Lower lobe of right lung (tissue), 2 donors: ENCODE measurements at regions not wholly inside any gene's neighbourhood (a gene's known extent, or its start where the extent isn't known, plus 50 kb on each side); places are given as distances from the start of the nearest gene placed in this dataset.
"Not testable (repeated sequence)": the region's sequence is repeated elsewhere in the genome, so short reads cannot be mapped to it uniquely, and the experiment has no call there.

Experiments used
- ATAC-seq, 2 donors: fragments of 200-7000 bp; cut with Tn5 transposase; one replicate each; pipeline ENCODE4 v1.9.1; 2020 to 2022; ENCODE audit warnings: mild to moderate bottlenecking in 2 of 2, moderate library complexity in 2 of 2
- DNase-seq: peaks from one replicate; pipeline ENCODE4 v3.0.0-alpha.2; 2020
- H3K27ac ChIP-seq: fragments of 200-600 bp; one replicate; pipeline ENCODE4 v1.8.0; 2022
- H3K27me3 ChIP-seq: fragments of 200-600 bp; one replicate; pipeline ENCODE4 v1.8.0; 2022; ENCODE audit warnings: low read depth
- H3K36me3 ChIP-seq: fragments of 200-600 bp; one replicate; pipeline ENCODE4 v1.8.0; 2022; ENCODE audit warnings: mild to moderate bottlenecking
- H3K4me1 ChIP-seq: fragments of 200-600 bp; one replicate; pipeline ENCODE4 v1.8.0; 2022
- H3K4me3 ChIP-seq: fragments of 200-600 bp; one replicate; pipeline ENCODE4 v1.8.0; 2022; ENCODE audit warnings: mild to moderate bottlenecking
- H3K9me3 ChIP-seq: fragments of 200-600 bp; one replicate; pipeline ENCODE4 v1.8.0; 2022
- intact Hi-C: fragments of 100-400 bp; cut with DNase I; formaldehyde crosslinking; loops from one replicate; pipeline ENCODE4 v1.11.0; 2022
- TF ChIP-seq, protein P1 (sequence below): fragments of 200-600 bp; IDR thresholded peaks from one replicate; pipeline ENCODE4 v1.8.0; 2022; ENCODE audit warnings: antibody characterized with exemption, mild to moderate bottlenecking
- donor health status: DM: no; HTN: yes; CAD: no; lungs with severe emphysema.

GRCh38 chr10:60595852-60596251 is 182.4 kb upstream of the CDK1 start:
- H3K4me1 ChIP-seq: no peaks in the 10 kb centered on the region
- ATAC-seq: no peak

GRCh38 chr10:60594476-60595051 is 183.7 kb upstream of the CDK1 start:
- Histone ChIP-seq H3K9me3 (no peaks in the 10 kb centered on the region), H3K36me3 (no peaks in the 10 kb centered on the region), H3K27me3 (no peaks in the 10 kb centered on the region), H3K4me3 (no peak overlapping the region), H3K4me1 (no peaks in the 10 kb centered on the region), H3K27ac (no peak overlapping the region)
- intact Hi-C loops: no loop called here
- ATAC-seq (peak in 1 of 2 donors; percentile 39), DNase-seq (no peak)
- TF ChIP-seq, protein P1, sequence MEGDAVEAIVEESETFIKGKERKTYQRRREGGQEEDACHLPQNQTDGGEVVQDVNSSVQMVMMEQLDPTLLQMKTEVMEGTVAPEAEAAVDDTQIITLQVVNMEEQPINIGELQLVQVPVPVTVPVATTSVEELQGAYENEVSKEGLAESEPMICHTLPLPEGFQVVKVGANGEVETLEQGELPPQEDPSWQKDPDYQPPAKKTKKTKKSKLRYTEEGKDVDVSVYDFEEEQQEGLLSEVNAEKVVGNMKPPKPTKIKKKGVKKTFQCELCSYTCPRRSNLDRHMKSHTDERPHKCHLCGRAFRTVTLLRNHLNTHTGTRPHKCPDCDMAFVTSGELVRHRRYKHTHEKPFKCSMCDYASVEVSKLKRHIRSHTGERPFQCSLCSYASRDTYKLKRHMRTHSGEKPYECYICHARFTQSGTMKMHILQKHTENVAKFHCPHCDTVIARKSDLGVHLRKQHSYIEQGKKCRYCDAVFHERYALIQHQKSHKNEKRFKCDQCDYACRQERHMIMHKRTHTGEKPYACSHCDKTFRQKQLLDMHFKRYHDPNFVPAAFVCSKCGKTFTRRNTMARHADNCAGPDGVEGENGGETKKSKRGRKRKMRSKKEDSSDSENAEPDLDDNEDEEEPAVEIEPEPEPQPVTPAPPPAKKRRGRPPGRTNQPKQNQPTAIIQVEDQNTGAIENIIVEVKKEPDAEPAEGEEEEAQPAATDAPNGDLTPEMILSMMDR: no peak

More at GRCh38 chr10:60595852-60596251, 182.4 kb upstream of the CDK1 start:
- Histone ChIP-seq H3K27me3 (no peaks in the 10 kb centered on the region), H3K9me3 (no peaks in the 10 kb centered on the region), H3K27ac (no peak overlapping the region), H3K36me3 (no peaks in the 10 kb centered on the region), H3K4me3 (no peak overlapping the region)
- intact Hi-C loops: no loop called here
- TF ChIP-seq, protein P1: no peak
- no peak for DNase-seq

GRCh38 chr10:60591119-60591518 is 187.2 kb upstream of the CDK1 start:
- DNase-seq (no peak), ATAC-seq (no peak)
- H3K36me3 ChIP-seq: no peaks in the 10 kb centered on the region
- no peak overlapping the region for H3K4me3 ChIP-seq
- no peaks in the 10 kb centered on the region for H3K27me3 ChIP-seq
- H3K9me3 ChIP-seq: no peaks in the 10 kb centered on the region
- no peaks in the 10 kb centered on the region for H3K4me1 ChIP-seq
- intact Hi-C loops: no loop called here
- TF ChIP-seq, protein P1: no peak
- no peak overlapping the region for H3K27ac ChIP-seq

DNA sequence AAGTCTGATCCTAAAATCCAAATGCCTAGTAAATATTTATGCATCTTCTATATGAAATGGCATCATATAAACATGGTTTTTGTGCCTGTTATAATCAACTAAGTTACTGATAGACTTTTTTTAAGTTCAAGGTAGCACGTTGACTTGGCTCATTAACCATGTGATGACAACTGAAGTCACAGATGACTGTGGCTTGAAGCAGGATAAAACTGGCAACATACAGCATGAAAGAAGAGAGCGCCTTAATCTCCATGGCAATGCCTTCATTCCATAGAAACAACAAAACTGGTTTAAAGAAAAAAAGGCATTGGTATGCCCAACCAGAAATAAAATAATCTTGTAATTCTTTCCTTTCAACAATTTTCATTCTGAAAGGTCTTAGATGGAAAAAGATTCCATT is 188.9 kb upstream of the CDK1 start:
- Histone ChIP-seq H3K4me3 (no peak overlapping the region), H3K27ac (no peak overlapping the region), H3K27me3 (no peaks in the 10 kb centered on the region), H3K9me3 (no peaks in the 10 kb centered on the region), H3K36me3 (no peaks in the 10 kb centered on the region), H3K4me1 (no peaks in the 10 kb centered on the region)
- ATAC-seq: no peak
- DNase-seq: no peak
- intact Hi-C loops: no loop called here
- TF ChIP-seq, protein P1: no peak

- H3K4me3 ChIP-seq, ATAC-seq, H3K36me3 ChIP-seq, H3K27me3 ChIP-seq, H3K9me3 ChIP-seq, H3K4me1 ChIP-seq, H3K27ac ChIP-seq, DNase-seq, intact Hi-C loops: not testable (repeated sequence)
These were observed 192.1 kb upstream of the ANK3 start for GRCh38 chr10:60581782-60582181.

DNA sequence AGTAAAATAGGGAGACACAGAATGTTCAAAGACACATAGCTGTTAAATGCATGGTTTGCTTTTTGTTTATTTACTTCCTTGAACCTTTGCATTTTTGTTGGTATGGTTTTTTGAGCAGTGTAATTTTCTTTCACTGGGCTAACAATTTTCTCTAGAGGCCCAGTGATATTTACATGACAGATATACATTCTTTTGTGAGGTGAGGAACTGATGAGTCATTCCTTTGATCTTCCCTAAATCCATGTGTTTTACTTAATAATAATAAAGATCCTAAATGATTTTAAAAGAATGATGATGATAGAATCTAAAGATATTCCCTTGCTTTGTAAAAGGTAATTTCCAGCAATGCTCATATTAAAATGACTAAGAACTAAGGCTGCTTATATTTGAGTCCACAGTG is 188.5 kb upstream of the ANK3 start:
- Histone ChIP-seq H3K27me3 (no peaks in the 10 kb centered on the region), H3K36me3 (no peaks in the 10 kb centered on the region), H3K27ac (no peak overlapping the region), H3K9me3 (no peaks in the 10 kb centered on the region), H3K4me3 (no peak overlapping the region), H3K4me1 (no peaks in the 10 kb centered on the region)
- intact Hi-C loops: no loop called here
- TF ChIP-seq, protein P1: no peak
- no peak for ATAC-seq
- DNase-seq: no peak
